Body of pancreas (tissue), 4 donors: ENCODE measurements at regions not wholly inside any gene's neighbourhood (a gene's known extent, or its start where the extent isn't known, plus 50 kb on each side); places are given as distances from the start of the nearest gene placed in this dataset.

Source experiments
- POLR2A ChIP-seq, 3 donors: fragments of 450-650 bp; IDR thresholded peaks; one replicate each; pipeline ENCODE4 v1.6.1; 2016; ENCODE audit warnings: antibody characterized with exemption in 3 of 3, mild to moderate bottlenecking in 2 of 3
- TF ChIP-seq, protein P1 (sequence below), 7 experiments: fragments of 450-650 bp in 4 of 7; fragments of 200-600 bp in 3 of 7; sonication (generic) in 3 of 7; IDR thresholded peaks; one replicate each; pipeline ENCODE4 v1.5.1; 2016 to 2019; ENCODE audit warnings: antibody characterized with exemption in 7 of 7

DNA sequence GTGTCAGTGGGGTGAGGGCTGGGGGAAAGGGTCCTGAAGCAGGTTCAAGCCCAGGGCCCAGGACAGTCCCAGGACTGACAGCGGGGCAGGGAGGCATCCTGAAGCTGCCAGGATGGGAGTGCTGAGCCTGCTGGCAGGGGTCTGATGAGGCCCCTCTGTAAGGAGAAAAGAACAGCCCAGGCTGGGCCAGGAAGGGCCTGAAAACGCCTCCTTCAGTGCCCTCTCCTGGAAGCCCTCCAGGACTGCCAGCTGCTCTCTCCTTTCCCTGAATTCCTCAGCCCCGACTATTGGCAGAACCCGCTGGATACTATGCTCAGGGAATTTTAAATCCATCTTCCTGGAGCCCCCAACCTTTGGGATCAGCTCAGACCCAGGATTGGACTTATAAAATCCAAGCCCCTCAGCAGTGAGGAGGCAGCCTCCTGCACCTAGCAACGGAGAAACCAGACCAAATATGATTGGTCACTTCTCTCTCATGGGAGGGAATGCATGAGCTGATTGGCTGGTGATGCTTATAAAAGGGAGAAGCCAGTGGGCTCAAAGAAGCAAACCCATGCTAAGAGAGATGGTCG, 203.5 kb upstream of the LINGO1 start:
- TF ChIP-seq, protein P1, sequence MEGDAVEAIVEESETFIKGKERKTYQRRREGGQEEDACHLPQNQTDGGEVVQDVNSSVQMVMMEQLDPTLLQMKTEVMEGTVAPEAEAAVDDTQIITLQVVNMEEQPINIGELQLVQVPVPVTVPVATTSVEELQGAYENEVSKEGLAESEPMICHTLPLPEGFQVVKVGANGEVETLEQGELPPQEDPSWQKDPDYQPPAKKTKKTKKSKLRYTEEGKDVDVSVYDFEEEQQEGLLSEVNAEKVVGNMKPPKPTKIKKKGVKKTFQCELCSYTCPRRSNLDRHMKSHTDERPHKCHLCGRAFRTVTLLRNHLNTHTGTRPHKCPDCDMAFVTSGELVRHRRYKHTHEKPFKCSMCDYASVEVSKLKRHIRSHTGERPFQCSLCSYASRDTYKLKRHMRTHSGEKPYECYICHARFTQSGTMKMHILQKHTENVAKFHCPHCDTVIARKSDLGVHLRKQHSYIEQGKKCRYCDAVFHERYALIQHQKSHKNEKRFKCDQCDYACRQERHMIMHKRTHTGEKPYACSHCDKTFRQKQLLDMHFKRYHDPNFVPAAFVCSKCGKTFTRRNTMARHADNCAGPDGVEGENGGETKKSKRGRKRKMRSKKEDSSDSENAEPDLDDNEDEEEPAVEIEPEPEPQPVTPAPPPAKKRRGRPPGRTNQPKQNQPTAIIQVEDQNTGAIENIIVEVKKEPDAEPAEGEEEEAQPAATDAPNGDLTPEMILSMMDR (IDR thresholded peaks at IDR 0.05), result no peak
- TF ChIP-seq POLR2A (IDR thresholded peaks at IDR 0.05), result no peak
